GM19328 (cell line): ENCODE measurements at regions not wholly inside any gene's neighbourhood (a gene's known extent, or its start where the extent isn't known, plus 50 kb on each side); places are given as distances from the start of the nearest gene placed in this dataset.

Experiments
- ATAC-seq: cut with Tn5 transposase; IDR thresholded peaks from one replicate; pipeline ENCODE4 v1.9.1; 2021; ENCODE audit warnings: mild to moderate bottlenecking, moderate library complexity; ENCODE audit not compliant: unreplicated experiment

- no peak for ATAC-seq
These were observed 255.0 kb downstream of the TXNL1 start for GRCh38 chr18:56383349-56383748.

- no peak for ATAC-seq
These were observed 255.9 kb downstream of the TXNL1 start for GRCh38 chr18:56382541-56382940.

GRCh38 chr18:56381196-56381595 lies 257.2 kb downstream of the TXNL1 start:
- ATAC-seq = no peak

GRCh38 chr18:56380685-56381084 lies 257.7 kb downstream of the TXNL1 start:
- no peak for ATAC-seq

- no peak for ATAC-seq
These were observed 259.1 kb downstream of the TXNL1 start for GRCh38 chr18:56379256-56379655.

- no peak for ATAC-seq
These were observed 261.2 kb downstream of the TXNL1 start for GRCh38 chr18:56377231-56377630.

GRCh38 chr18:56374007-56374655 lies 264.3 kb downstream of the TXNL1 start:
- no peak for ATAC-seq

- no peak for ATAC-seq
These were observed 264.8 kb downstream of the TXNL1 start for GRCh38 chr18:56373601-56374000.

- no peak for ATAC-seq
These were observed 270.3 kb downstream of the TXNL1 start for GRCh38 chr18:56368066-56368465.

- ATAC-seq = no peak
These were observed 279.6 kb downstream of the TXNL1 start for GRCh38 chr18:56358608-56359280.

GRCh38 chr18:56353663-56354260 lies 284.6 kb downstream of the TXNL1 start:
- ATAC-seq = no peak

GRCh38 chr18:56351911-56352500 lies 286.4 kb downstream of the TXNL1 start:
- ATAC-seq = no peak

GRCh38 chr18:56337507-56337906 lies 300.9 kb downstream of the TXNL1 start:
- ATAC-seq = no peak

GRCh38 chr18:56333839-56334238 lies 304.6 kb downstream of the TXNL1 start:
- ATAC-seq = no peak

GRCh38 chr18:56333146-56333545 lies 305.2 kb downstream of the TXNL1 start:
- ATAC-seq = no peak

GRCh38 chr18:56332371-56332770 lies 306.0 kb downstream of the TXNL1 start:
- no peak for ATAC-seq

- ATAC-seq = no peak
These were observed 307.9 kb downstream of the TXNL1 start for GRCh38 chr18:56330366-56331110.

GRCh38 chr18:56329536-56329935 lies 308.9 kb downstream of the TXNL1 start:
- ATAC-seq = no peak

- no peak for ATAC-seq
These were observed 311.1 kb downstream of the TXNL1 start for GRCh38 chr18:56327191-56327885.

- ATAC-seq = no peak
These were observed 311.9 kb downstream of the TXNL1 start for GRCh38 chr18:56326336-56327072.
